ENCODE measurements at regions not wholly inside any gene's neighbourhood (a gene's known extent, or its start where the extent isn't known, plus 50 kb on each side); places are given as distances from the start of the nearest gene placed in this dataset.

DNA sequence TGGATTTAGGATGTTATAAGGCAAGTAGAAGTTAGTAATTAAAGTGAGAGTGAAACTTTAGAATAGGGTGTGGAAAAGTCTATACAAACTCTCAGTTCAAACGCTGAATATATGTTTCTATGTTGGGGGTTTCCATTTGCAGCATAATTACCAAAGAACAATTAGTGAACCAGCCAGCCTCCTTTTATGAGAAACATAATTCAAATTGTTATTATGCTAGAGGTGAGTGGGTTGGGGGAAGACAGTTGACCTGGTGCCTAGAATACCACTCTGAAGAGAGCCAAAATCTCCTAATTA lies 435.8 kb downstream of the MDFIC start:
- no peak for TF ChIP-seq REST (IDR thresholded peaks at IDR 0.05; ENCODE audit: insufficient replicate concordance, low read depth)
- no peak for TF ChIP-seq SPI1 (IDR thresholded peaks at IDR 0.05; ENCODE audit: borderline replicate concordance, low read depth)
- no peak for TF ChIP-seq GABPA (IDR thresholded peaks at IDR 0.05; ENCODE audit: low read depth)
- no peak for TF ChIP-seq POLR2AphosphoS5 (IDR thresholded peaks at IDR 0.05; ENCODE audit: low read depth)
- TF ChIP-seq, protein P1, sequence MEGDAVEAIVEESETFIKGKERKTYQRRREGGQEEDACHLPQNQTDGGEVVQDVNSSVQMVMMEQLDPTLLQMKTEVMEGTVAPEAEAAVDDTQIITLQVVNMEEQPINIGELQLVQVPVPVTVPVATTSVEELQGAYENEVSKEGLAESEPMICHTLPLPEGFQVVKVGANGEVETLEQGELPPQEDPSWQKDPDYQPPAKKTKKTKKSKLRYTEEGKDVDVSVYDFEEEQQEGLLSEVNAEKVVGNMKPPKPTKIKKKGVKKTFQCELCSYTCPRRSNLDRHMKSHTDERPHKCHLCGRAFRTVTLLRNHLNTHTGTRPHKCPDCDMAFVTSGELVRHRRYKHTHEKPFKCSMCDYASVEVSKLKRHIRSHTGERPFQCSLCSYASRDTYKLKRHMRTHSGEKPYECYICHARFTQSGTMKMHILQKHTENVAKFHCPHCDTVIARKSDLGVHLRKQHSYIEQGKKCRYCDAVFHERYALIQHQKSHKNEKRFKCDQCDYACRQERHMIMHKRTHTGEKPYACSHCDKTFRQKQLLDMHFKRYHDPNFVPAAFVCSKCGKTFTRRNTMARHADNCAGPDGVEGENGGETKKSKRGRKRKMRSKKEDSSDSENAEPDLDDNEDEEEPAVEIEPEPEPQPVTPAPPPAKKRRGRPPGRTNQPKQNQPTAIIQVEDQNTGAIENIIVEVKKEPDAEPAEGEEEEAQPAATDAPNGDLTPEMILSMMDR (IDR thresholded peaks at IDR 0.05; ENCODE audit: insufficient read depth, low read length): no peak
- DNase-seq (ENCODE audit: low read depth in 1 of 2, low spot score in 1 of 2): no peak

DNA sequence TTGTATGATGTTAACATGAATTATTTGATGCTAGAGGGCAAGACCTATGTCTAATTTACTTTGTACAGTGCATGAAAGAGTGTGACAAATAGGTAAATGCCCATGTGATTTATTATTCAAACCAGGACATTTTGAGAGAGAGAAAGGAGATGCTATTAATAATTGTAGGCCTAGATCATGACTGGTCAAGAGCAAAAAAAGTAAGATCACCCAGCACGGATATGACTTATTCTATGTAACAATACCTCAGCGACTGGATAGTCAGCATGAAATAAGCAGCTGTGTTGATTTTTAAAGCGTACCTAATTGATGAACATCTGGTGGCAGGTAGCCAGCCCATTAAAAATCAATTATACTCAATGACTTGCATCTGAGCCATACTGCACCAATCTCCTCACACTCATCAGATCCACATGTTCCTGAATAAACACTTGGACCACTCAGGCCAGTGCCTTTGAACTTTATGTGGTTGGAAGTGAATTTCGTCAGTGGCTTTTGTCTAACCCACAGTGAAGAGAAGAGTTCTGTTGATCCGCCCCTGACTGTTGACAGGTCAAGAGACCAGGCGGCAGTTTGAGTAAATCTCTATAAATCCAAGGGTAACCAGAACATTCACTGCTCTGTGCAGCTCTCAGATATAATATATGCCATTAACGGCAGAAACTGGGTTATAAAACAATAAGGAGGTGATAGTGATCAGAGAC lies 435.3 kb downstream of the MDFIC start:
- Histone ChIP-seq H3K27me3 (ENCODE audit: insufficient read depth, poor library complexity, severe bottlenecking) (no peaks in the 10 kb centered on the region), H3K27ac (replicated peaks) (no peak overlapping the region), H3K4me3 (replicated peaks; ENCODE audit: insufficient read depth, low read length) (no peak overlapping the region)
- TF ChIP-seq GABPA (IDR thresholded peaks at IDR 0.05; ENCODE audit: low read depth) (no peak), REST (IDR thresholded peaks at IDR 0.05; ENCODE audit: insufficient replicate concordance, low read depth) (no peak), POLR2AphosphoS5 (IDR thresholded peaks at IDR 0.05; ENCODE audit: low read depth) (no peak), SPI1 (IDR thresholded peaks at IDR 0.05; ENCODE audit: borderline replicate concordance, low read depth) (no peak)
- TF ChIP-seq, protein P1 (IDR thresholded peaks at IDR 0.05; ENCODE audit: insufficient read depth, low read length): no peak
- DNase-seq (ENCODE audit: low read depth in 1 of 2, low spot score in 1 of 2): no peak

More for the DNA sequence above, 435.8 kb downstream of the MDFIC start:
- no peak overlapping the region for H3K27ac ChIP-seq (replicated peaks)
- no peak overlapping the region for H3K4me3 ChIP-seq (replicated peaks; ENCODE audit: insufficient read depth, low read length)
- no peaks in the 10 kb centered on the region for H3K27me3 ChIP-seq (ENCODE audit: insufficient read depth, poor library complexity, severe bottlenecking)

GRCh38 chr7:115356139-115356746 lies 434.3 kb downstream of the MDFIC start:
- no peak for TF ChIP-seq SPI1 (IDR thresholded peaks at IDR 0.05; ENCODE audit: borderline replicate concordance, low read depth)
- TF ChIP-seq POLR2AphosphoS5 (IDR thresholded peaks at IDR 0.05; ENCODE audit: low read depth): no peak
- TF ChIP-seq, protein P1 (IDR thresholded peaks at IDR 0.05; ENCODE audit: insufficient read depth, low read length): no peak
- TF ChIP-seq GABPA (IDR thresholded peaks at IDR 0.05; ENCODE audit: low read depth): no peak
- TF ChIP-seq REST (IDR thresholded peaks at IDR 0.05; ENCODE audit: insufficient replicate concordance, low read depth): no peak
- no peak overlapping the region for H3K4me3 ChIP-seq (replicated peaks; ENCODE audit: insufficient read depth, low read length)
- DNase-seq (ENCODE audit: low read depth in 1 of 2, low spot score in 1 of 2): no peak
- no peak overlapping the region for H3K27ac ChIP-seq (replicated peaks)
- H3K27me3 ChIP-seq (ENCODE audit: insufficient read depth, poor library complexity, severe bottlenecking): no peaks in the 10 kb centered on the region

Measured in HL-60 (cell line).